GM12864 (cell line): ENCODE measurements at regions not wholly inside any gene's neighbourhood (a gene's known extent, or its start where the extent isn't known, plus 50 kb on each side); places are given as distances from the start of the nearest gene placed in this dataset.

Source experiments
- DNase-seq: peaks from one replicate; pipeline ENCODE4 v3.0.0-alpha.2; 2011; ENCODE audit warnings: low read depth
- H3K4me3 ChIP-seq: 2 replicates; pipeline ENCODE4 v1.5.1; 2011; ENCODE audit warnings: mild to moderate bottlenecking, low read depth, low read length, control low read depth
- TF ChIP-seq, protein P1 (sequence below): IDR thresholded peaks from 2 replicates; pipeline ENCODE4 v1.5.1; 2011; ENCODE audit warnings: low read depth, mild to moderate bottlenecking, moderate library complexity, low read length, control low read depth, inconsistent platforms; ENCODE audit errors: missing control alignments

DNA sequence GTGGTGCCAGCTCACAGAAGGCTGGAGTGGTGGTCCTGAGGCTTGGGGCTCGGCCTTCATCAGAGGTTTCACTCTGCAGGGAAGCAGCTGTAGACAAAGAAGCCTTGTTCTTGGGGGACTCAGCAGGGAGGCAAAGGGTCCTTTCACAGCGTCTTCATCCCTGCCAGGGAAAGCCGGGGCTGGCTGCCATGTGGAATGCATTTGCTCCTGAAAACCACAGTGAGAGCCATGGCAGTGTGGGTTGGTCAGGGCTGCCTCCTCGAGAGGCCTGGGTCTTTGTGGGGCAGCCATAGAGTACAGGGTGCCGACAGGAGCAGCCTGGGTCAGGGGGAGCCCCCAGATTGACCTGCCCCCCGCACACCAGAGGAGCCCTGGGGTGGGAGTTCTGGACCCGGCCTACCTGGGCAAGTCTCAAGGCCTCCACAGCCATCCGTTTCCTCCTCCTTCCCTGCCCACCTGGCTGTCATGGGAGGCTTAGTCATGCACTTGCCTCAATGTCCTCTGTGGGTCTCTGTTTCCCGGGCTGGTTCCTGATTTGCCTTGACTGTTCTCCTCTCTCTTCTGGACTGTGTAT is 144.0 kb downstream of the CDC5L start:
- no peak overlapping the region for H3K4me3 ChIP-seq
- TF ChIP-seq, protein P1, sequence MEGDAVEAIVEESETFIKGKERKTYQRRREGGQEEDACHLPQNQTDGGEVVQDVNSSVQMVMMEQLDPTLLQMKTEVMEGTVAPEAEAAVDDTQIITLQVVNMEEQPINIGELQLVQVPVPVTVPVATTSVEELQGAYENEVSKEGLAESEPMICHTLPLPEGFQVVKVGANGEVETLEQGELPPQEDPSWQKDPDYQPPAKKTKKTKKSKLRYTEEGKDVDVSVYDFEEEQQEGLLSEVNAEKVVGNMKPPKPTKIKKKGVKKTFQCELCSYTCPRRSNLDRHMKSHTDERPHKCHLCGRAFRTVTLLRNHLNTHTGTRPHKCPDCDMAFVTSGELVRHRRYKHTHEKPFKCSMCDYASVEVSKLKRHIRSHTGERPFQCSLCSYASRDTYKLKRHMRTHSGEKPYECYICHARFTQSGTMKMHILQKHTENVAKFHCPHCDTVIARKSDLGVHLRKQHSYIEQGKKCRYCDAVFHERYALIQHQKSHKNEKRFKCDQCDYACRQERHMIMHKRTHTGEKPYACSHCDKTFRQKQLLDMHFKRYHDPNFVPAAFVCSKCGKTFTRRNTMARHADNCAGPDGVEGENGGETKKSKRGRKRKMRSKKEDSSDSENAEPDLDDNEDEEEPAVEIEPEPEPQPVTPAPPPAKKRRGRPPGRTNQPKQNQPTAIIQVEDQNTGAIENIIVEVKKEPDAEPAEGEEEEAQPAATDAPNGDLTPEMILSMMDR = no peak
- DNase-seq = no peak

DNA sequence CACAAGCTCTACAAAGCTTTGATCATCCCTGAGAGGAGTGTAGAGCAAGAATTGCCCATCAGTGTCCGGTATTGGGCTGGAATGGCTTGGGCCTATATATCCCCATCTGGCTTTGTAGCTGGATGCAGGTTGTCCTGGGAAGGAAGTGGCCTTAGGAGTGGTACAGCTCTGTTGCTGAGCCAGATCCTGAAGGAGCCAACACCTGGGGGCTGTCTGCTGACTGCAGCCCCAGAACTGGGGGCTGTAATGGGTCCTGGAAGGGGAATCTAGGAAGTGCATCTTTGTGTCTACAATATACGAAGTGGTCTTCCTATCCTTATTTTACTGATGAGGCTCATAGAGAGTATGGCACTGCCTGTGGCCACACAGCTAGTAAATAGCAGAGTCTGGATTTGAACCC is 145.9 kb downstream of the CDC5L start:
- H3K4me3 ChIP-seq = no peak overlapping the region
- no peak for DNase-seq
- TF ChIP-seq, protein P1 = no peak

DNA sequence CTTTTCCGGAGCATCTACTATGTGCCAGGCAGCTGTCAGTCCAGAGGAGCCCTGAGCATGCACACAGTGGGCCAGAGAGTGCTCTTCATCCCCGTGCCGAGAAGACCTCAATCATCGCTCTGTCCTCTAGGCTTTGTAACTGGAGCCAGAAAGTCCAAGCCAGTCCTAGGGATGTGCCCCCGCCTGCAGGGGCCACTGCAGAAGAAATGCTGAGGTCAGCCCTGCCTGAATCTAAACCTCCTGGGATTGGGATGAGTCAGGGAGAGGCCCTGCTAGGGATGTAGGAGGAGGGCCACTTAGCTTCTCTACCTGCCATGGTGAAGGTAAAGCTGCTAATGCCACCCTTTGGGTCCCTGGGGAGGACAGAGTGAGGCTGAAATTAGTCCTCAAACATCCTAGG is 146.8 kb downstream of the CDC5L start:
- DNase-seq = no peak
- TF ChIP-seq, protein P1 = no peak
- H3K4me3 ChIP-seq = no peak overlapping the region

DNA sequence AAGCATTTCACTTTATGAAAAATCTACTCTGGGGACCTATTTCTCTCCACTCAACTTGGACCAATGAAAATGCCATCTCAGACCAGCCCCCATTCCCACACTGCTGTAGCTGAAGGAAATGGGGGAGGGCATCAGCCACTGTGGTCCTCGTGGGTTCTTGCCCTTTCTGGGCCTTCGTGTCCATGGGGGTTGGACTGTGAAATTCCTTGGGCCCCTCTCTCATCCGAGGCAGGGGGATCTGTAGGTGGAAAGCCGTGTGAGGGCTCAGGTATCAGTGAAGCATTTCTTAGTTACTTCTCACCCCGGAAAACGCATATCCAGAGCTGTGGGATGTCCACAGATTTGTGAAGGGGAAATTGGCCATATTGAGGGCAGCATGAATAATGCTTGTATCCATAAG is 147.9 kb downstream of the CDC5L start:
- DNase-seq = no peak
- no peak overlapping the region for H3K4me3 ChIP-seq
- TF ChIP-seq, protein P1 = no peak

DNA sequence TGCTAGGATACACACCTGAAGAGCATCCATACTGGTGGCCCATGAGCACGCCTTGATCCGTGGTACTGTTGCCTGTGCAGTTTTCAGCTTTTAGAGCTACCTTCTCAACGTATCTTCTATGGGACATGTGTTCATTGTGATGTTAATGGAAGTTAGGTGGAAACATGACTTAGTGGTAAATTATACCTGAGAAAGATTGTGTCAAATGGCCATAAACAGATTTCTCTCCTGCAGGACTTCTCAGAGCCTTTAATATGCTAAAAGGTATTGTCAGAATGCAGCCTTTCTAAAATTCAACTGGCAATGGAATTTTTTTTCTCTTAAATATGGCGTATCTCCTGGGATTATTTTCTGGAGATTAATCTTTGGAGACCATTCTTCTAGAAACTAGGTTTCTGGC is 148.5 kb downstream of the CDC5L start:
- DNase-seq = no peak
- TF ChIP-seq, protein P1 = no peak
- H3K4me3 ChIP-seq = no peak overlapping the region

DNA sequence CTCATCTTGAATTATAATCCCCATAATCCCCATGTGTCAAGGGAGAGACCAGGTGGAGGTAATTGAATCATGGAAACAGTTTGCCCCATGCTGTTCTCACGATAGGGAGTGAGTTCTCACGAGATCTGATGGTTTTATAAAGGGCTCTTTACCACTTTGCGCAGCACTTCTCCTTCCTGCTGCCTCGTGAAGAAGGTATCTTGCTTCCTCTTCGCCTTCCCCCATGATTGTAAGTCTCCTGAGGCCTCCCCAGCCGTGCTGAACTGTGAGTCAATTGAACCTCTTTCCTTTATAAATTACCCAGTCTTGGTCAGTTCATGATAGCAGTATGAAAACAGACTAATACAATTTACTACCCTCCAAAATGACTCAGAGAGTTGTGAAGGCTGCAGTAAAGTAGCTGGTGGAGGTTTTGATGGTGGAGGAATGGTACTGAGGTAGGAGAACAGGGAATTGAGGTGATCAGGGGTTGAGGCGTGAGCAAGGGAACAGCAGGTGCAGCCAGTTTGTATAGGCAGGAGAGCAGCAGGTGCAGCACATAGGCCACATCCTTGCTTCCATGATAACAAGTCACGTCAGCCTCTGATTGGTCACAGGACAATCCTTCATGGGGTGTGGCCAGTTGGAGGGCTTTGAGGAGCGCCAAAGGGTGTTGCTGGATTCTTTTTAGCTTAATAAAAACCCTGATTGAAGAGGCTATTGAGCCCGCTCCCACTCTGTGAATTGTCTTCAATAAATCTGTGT is 150.0 kb downstream of the CDC5L start:
- H3K4me3 ChIP-seq = no peak overlapping the region
- TF ChIP-seq, protein P1 = no peak
- DNase-seq = no peak

DNA sequence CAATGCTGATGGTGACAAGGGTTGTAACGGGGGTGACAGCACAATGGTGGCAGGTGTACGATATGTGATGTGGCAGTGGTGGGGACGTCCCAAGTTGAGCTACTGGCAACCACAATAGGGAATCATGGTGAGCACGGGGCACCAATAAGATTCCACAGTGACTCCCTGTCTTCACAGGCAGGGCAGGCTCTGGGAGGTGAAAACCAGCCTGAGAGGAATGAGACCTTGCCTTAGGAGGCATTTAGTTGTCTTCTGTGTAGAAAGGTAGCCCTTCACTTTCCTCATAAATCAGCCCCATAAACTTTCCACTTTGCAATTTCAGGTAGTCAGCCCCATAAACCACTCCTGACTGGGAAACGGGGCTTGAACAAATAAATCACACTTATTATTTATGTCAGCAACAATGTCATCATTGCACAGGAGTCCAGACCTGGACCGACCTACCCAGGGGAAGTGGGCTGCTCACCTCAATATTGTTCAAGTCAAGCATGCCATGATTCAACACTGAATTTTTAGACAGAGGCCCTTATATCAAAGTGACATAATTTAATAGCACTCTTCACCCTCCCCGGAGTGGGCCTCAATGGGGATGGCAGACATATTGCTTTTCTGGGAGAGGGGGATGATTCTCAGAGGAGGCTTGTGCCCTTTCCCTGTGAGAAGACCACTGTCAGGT is 150.8 kb downstream of the CDC5L start:
- DNase-seq = no peak

More for the DNA sequence above, 150.8 kb downstream of the CDC5L start:
- H3K4me3 ChIP-seq = no peak overlapping the region
- TF ChIP-seq, protein P1 = no peak
